HG03159 (cell line): ENCODE measurements at regions not wholly inside any gene's neighbourhood (a gene's known extent, or its start where the extent isn't known, plus 50 kb on each side); places are given as distances from the start of the nearest gene placed in this dataset.

ENCODE experiments used
- ATAC-seq: cut with Tn5 transposase; IDR thresholded peaks from one replicate; pipeline ENCODE4 v1.9.1; 2021; ENCODE audit warnings: mild to moderate bottlenecking, moderate library complexity; ENCODE audit not compliant: unreplicated experiment

DNA sequence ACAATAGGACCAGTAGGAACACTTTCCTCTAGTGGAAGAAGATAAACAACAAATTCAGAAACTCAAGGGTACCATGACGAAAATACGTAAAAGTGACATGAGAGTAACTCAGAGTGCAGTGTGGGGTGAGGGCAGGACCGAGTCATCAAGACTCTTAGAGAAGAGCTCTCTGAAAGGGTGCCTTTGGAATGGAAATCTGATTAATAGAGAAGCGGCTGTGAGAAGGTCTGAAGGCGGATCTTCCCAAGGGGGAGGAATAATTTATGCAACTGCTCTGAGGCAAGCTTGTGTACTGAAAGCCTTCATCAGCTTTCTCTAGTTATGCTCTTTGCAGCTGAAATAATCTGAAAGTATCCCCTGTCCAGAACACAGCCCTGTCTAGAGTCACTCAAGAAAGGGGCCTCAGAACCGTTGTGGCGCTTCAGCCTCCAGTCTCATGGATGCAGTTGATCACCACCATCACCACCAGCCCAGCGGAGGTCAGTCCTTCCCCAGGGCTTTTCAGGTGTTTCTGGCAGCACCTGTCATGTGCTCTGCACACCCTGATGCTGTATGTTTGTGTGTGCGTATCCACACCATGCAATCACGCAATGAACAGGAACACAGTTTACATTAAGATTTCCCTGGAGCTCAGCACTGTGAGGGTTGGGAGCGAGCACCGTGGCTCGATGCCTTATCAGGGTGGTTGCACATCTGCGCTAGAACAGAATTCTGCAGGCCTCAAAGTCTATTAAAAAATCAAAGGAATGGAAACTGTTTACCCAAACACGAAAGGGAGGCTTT lies 396.5 kb downstream of the SMOC2 start:
- no peak for ATAC-seq

DNA sequence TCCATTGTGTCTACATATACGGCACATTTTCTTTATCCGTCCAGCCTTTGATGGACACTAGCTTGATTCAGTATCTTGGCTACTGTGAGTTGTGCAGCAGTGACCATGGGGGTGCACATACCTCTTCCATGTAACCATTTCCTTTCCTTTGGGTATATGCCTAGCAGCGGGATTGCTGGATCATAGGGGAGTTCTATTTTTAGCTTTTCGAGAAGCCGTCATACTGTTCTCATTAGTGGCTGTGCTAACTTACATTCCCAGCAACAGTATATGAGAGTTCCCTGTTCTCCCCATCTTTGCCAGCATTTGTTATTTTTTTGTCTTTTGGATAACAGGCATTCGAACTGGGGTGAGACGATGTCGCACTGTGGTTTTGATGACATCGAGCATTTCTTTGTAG lies 395.0 kb downstream of the SMOC2 start:
- ATAC-seq: no peak

DNA sequence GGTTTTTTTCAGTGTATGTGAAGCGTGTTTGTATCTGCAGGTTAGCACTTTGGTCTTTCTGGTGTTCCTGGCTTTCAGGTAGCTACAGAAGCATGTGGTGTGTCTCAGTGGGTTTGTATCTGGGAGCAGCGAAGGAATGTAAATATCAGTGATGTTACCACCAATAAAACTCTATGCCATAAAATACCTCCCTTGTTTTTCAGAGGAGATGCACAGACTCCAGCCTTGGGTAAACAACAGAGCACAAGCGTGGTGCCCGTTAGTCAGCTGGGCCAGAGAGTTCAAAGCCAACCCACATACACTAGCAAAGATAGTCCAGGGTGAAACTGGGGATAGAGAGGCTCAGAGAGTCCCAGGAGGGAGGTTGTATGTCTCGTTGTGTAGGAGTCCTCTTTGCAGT lies 393.8 kb downstream of the SMOC2 start:
- no peak for ATAC-seq

DNA sequence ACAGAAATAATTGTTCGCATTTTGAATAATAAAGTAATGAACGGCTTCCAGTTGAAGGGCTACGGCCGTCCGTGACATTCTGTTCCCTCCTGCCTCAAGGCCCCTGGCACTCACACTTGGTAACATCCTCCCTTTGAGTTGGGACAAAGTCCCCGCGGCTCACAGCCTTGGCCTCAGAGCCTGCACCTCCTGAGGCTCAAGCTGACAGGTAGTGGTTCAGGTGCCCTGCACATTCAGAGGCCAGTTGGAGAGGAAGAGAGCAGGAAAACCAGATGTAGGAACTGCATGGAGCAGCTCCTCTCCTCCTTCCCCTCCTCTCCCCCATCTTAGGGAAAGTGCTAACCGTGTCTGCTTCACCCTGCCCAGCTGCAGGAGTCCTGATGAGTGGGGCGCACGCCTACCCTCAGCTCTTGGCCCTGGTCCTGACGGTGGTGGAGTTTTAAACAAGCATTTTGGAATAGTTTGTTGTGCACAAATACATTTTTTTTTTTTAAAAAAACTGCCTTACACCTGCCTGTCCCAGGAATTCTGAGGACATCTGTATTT lies 393.1 kb downstream of the SMOC2 start:
- no peak for ATAC-seq

DNA sequence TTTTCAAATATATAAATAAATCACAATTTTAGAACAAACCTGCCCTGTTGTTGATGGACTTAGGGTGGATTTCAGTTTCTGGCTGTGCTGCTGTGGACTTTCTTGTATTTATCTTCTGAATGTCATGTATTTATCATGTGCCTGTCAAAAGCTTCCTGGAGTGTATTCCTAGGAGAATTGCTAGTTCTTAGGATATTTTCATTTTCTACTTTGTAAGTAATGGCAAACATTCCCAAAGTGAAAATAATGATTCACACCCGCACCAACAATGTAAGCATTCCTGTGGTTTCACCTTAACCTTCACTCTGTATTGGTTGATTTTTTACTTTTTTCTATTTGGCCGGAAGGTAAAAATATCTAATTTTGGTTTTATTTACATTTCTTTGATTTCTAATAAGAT lies 387.8 kb downstream of the SMOC2 start:
- no peak for ATAC-seq

DNA sequence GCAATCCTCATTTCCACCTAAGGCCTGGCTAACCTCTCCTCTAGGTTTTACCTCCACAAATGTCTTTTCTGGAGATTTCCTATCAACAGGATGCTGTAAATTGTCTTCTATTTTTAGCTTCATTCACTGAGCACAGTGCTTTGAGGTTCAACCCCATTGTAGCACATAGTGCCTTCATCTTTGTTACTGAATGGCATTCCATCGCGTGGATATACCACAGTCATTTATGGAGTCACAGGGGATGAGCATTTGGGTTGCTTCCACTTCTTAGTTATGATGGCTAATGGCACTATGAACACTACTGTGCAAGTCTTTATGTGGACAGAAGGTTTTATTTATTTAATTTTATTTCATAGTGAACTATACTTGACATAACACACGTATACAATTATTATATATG lies 387.1 kb downstream of the SMOC2 start:
- no peak for ATAC-seq

DNA sequence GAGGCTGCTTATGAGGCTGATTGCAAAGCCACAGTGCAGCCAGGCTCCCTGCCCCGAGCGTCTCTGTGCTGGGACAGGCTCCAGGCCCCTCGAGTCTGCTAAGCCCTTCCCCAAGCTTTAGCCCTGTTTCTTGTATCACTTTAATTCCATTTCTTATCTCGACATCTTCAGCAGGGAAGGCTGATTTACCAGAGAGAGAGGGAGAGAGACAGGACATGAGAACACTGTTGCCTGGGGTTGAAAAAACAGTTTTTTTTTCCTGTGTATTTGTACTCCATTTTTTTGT lies 386.5 kb downstream of the SMOC2 start:
- ATAC-seq: no peak

DNA sequence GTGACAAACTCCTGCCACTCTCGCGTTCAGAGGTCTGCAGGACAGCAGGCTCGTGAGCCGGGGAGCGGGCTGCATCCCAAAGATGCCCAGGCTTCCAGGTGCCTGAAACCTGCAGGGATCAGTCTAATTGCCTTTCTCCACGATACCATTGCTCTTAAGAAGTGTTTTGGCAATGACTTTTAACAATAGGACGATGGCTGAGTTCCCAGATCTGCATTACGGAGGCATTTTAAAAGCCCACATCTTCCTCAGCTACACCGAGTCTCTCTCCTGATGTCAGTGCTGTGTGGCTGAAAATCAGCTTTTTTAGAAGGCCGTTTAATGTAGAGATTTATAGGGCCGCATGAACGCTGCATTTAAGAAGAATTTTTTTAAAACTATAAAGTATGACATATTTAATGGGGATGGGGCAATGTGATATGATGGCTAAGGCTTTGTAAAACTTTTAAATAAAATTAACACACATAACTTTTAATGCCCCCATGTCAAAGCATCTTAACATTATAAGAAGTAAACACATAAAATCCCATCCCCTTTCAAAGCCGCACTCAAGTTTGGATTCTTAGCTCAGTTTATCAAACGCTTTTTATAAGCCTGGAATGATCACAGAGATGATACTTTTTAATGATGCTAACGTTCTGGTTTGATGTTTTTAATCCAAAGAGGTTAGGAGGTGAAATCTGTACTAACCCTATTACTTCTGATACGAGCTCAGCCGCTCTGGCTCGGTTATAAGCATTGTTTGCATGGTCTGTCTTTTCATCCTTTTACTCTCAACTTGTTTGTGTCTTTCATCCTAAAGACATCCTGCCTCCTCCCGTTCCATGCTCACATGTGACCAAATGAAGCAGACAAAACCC lies 386.0 kb downstream of the SMOC2 start:
- ATAC-seq: no peak

DNA sequence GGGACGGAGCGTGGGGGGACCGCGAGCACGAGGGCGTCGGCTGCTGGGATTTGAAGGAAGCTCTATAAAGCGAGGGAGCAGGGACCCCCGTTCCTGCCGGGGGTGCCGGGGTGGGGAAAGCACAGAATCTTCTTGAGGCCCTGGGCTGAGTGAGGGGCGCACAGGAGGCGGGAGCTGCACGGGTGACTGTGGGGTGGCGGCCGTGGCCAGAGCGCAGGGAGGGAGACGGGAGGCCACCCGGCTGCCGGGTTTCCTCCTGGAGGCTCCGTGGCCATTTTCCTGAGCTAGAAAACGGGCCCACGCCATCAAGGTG lies 385.1 kb downstream of the SMOC2 start:
- no peak for ATAC-seq

DNA sequence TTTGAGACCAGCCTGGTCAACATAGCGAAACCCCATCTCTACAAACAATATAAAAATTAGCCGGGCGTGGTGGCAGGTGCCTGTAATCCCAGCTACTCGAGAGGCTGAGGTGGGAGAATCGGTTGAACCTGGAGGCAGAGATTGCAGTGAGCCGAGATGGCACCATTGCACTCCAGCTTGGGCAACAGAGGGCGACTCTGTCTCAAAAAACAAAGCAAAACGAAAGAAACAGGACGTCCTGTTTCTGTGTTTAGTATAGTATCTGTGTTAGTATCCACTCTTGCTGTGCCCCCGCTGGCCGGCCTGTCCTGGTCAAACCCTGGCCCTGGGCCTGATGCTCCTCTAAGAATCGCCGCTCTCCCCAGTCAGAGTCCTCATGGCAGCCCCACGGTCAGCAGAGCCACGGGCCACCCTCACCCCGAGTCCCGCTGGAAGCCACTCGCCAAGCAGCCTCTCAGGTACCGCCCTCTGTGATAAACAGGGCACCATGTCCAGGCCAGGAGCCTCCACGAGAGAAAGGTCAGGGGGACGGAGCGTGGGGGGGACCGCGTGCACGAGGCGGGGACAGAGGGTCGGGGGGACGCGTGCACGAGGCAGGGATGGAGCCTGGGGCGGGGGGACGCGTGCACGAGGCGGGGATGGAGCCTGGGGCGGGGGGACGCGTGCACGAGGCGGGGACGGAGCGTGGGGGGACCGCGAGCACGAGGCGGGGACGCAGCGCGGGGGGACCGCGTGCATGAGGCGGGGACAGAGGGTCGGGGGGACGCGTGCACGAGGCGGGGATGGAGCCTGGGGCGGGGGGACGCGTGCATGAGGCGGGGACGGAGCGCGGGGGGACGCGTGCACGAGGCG lies 384.5 kb downstream of the SMOC2 start:
- ATAC-seq: no peak

DNA sequence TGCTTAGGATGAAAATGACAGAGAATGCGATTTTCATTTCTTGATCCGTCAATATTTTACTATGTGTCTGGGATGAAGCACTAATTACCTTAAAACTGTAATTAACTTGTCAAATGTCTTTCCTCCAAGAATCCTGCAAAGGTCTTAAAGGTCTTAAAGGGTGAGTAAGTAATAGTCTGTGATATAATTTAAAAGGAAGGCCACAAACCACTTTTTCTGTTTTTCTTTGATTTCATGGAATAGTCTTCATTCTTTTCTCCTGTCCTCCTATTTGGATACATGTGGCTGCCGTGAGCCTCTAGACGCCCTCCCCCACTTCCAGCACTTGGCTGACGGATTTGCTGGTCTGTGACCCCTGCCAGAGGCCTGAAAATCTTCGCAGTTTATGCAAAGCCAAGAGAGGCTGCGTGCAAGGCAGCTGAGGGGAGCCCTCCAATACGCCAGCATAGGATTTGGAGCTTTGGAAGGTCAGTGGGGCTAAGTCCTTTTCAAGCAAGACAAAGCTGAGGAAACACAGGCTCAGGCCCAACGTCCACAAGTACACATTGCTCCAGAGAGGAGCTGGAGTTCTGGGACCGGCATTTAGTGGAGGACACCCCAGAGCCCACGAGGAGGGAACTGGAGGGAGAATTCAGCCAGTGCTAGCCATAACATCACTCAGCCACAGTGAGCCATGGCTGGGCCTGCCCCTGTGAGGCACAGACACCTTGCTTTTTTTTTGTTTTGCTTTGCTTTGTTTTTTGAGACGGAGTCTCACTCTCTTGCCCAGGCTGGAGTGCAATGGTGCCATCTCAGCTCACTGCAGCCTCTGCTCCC lies 382.6 kb downstream of the SMOC2 start:
- ATAC-seq: no peak

DNA sequence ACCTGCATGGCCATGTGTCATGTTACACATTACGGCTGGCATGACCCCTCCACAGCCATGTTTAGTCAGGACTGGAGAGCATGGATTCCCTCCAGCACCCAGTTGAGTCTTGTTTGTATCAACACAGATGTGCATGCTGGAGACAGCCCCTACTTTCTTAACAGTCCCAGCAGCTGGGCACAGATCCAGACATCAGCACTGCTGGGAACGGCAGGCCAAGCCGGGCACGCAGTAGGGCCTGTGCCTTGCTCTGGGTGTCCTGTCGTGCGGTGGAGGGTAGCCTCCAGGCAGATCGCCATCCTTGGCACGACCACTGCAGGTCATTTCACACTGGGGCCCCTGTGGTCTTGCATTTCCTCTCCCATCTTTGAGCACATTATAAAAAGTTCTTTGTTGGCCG lies 381.4 kb downstream of the SMOC2 start:
- ATAC-seq: no peak

DNA sequence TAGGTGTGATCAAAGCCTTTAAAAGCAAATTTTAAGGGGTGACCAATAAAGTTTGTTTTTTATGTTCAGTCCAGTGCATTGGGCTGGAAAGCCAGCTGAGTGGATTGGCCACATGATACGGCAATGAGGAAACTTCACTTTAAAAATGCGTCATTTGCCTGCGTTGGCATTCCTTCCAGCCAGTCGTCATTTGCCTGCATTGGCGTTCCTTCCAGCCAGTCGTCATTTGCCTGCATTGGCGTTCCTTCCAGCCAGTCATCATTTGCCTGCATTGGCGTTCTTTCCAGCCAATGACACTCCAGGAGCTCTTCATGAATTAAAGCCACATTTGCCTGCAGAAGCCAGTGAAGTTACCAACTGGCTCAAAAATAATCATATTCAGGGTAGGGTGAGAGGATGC lies 378.6 kb downstream of the SMOC2 start:
- no peak for ATAC-seq

DNA sequence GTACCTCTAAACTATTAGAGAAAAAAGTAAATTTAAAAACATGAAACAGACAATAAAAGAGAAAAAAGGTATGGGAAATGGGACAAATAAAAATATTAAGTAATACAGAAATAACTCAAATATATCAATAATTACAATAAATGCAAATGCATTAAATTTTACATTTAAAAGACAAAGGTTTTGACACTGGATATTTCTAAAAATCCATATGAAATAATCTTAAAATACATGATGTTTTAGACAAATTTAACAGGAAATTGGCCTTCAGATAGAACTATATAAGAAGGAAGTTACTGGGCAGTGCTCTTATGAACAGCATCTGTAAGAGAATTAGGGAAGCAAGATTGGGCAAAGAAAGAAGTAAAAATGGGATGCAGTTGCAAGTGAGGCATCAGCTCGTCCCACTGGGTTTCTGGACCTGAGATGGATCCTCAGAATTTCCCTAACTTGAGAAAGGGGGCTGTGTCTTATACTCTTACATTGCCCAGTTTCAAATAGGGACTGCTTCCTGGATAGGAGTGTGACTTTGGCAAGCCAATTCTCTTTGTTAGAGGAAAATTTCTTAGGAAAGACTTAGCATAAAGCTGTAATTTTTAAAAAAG lies 376.7 kb downstream of the SMOC2 start:
- no peak for ATAC-seq

DNA sequence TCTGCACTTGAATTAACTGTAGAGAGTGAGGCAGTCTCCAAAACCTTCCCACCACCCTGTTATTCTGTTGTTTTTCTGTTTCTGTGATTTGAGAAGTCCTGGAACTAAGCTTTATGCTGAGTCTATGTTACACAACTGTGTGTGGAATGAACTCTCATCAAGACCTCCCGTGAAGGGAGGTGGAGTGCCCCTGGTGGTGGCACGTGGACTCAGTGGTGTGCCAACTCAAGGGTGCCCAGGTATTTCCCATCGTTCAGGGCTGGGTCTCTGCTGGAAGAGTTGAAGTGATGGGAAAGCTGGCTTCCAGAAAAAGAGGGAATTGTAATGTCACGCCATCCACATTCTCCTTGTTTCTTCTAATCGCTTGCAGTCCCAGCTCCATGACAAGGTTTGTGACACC lies 374.2 kb downstream of the SMOC2 start:
- ATAC-seq: no peak

DNA sequence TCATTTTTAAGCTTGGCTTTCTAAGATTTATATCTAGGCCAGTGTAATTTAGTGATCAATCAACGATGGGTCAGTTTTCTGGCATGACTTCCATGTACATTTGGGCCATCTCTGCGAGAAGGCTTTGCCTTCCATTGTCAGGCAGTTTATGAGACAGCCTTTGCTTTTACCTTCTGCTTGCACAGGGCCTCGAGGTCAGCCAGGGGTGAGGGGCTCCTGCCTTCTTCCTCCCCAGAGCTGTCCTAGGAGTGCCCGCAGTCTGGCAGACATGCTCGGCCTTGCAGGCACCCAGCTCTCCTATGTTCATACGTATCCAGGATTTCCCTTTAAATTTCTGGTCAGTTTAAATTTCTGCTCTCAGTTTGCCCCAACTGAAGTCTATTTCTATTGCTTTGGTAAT lies 367.2 kb downstream of the SMOC2 start:
- no peak for ATAC-seq

DNA sequence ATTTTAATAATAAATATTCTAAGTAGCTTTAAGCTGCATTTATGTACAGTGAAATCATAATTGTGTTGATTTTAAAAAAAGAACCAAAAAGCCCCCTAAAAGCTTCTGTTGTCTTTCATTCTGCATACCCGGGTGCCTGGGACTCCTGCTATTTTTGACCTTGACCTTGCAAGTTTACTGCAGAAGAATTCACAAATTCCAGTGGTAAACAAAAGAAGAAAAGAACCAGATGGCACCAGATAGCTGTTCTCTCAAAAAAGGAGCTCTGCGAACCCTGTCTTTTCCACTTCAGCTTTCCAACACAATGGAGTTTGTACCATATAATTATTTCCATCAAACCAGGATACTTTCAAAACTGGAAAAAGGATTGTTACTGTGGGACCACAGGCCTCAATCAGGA lies 363.3 kb downstream of the SMOC2 start:
- no peak for ATAC-seq

DNA sequence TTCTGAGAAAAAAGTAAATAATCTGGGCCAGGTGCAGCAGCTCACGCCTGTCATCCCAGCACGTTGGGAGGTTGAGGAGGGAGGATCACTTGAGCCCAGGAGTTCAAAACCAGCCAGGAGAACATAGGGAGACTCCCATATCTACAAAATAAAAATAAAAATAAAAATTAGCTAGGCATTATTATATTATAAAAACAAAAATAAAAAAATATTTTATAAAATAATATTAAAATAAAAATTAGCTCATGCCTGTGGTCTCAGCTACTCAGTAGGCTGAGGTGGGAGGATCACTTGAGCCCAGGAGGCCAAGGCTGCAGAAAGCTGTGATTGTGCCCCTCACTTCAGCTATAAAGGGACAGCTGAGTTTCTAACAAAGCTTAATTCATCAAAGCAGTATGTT lies 362.9 kb downstream of the SMOC2 start:
- ATAC-seq: no peak

DNA sequence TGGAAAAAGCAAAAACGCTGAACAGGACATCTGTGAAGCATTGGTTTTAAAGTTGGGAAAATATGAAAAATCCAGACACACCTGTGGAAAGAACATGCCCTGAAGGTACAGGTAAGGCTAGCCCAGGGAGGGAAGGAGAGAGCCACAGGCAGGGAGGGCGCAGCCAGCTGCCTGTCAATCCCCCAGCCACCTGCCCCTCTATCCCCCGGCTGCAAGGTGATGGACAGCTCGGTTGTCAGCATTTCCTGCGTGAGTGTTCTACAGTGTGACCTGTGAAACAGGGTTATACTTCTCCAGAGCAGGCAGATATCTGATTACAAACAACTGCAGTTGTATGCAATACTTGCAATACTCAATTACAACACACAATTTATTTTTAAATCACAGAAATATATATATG lies 358.1 kb downstream of the SMOC2 start:
- no peak for ATAC-seq

DNA sequence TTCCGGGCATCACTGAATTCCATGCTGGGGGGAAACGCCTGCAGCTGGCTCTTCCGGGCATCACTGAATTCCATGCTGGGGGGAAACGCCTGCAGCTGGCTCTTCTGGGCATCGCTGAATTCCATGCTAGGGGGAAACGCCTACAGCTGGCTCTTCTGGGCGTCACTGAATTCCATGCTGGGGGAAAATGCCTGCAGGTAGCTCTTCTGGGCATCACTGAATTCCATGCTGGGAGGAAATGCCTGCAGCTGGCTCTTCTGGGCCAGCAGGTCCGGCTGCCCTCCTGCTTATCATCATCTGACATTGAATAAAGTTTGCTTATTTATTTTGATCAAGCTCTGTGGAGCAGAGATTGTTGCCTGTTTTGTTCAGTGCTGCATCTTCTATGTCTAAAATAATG lies 355.1 kb downstream of the SMOC2 start:
- ATAC-seq: no peak
